ENCODE measurements at regions not wholly inside any gene's neighbourhood (a gene's known extent, or its start where the extent isn't known, plus 50 kb on each side); places are given as distances from the start of the nearest gene placed in this dataset.

GRCh38 chr3:16119887-16120286 is 54.6 kb upstream of the GALNT15 start:
- H2BK15ac ChIP-seq (ENCODE audit: low read depth, low read length), result no peak overlapping the region
- no peak overlapping the region for H4K5ac ChIP-seq (ENCODE audit: insufficient read length, low read depth, low read length)
- H3K23ac ChIP-seq (ENCODE audit: insufficient read length, low read depth, low read length), result no peak overlapping the region
- H3K9me3 ChIP-seq (ENCODE audit: control insufficient read depth, low read depth, low read length), result no peaks in the 10 kb centered on the region
- no peak overlapping the region for H3K4me2 ChIP-seq (ENCODE audit: insufficient read depth, insufficient read length, low read length)
- H2BK12ac ChIP-seq (ENCODE audit: insufficient read length, low read depth, low read length), result no peak overlapping the region
- H3K9ac ChIP-seq (ENCODE audit: extremely low read depth, insufficient read length, low read length), result no peak overlapping the region
- no peaks in the 10 kb centered on the region for H3K9me3 Mint-ChIP-seq
- no peak for DNase-seq
- no peak overlapping the region for H2AFZ ChIP-seq (ENCODE audit: low read length)
- no peak for TF ChIP-seq CTCF (conservative IDR thresholded peaks at IDR 0.05)
- no peak overlapping the region for H3K27ac ChIP-seq (ENCODE audit: insufficient read length, low read depth, low read length)
- H4K91ac ChIP-seq (ENCODE audit: insufficient read length, low read depth, low read length), result no peak overlapping the region
- H2BK20ac ChIP-seq (ENCODE audit: low read depth, low read length, poor library complexity, severe bottlenecking), result no peak overlapping the region
- peaks cover 0 to 8% of the 10 kb centered on the region in 2 experiments; a peak in 1 of 4 replicates for H3K4me1 Mint-ChIP-seq
- H3K27ac Mint-ChIP-seq, result peak overlapping the region in 1 of 3 experiments; percentile 80; a peak in 1 of 7 replicates
- H3K56ac ChIP-seq (ENCODE audit: insufficient read length, low read depth, low read length), result no peak overlapping the region
- no peaks in the 10 kb centered on the region for H3K36me3 Mint-ChIP-seq (ENCODE audit: insufficient read depth in 1 of 3, low read depth in 3 of 3)
- H3K18ac ChIP-seq (ENCODE audit: insufficient read length, low read depth, low read length), result no peak overlapping the region
- H3K14ac ChIP-seq (ENCODE audit: insufficient read depth, low read length), result no peak overlapping the region
- H3K27me3 Mint-ChIP-seq (ENCODE audit: low read depth), result no peaks in the 10 kb centered on the region; the same call in 1 of the 2 replicates
- H3K4me1 ChIP-seq (ENCODE audit: insufficient read depth, low read length), result no peaks in the 10 kb centered on the region
- H3K79me2 ChIP-seq (ENCODE audit: insufficient read depth, low read length), result no peaks in the 10 kb centered on the region
- no peaks in the 10 kb centered on the region for H3K79me1 ChIP-seq (ENCODE audit: insufficient read depth, low read depth, low read length, poor library complexity, severe bottlenecking)
- no peaks in the 10 kb centered on the region for H4K20me1 ChIP-seq (ENCODE audit: control insufficient read depth, insufficient read depth, insufficient read length)
- no peak overlapping the region for H4K8ac ChIP-seq (replicated peaks; ENCODE audit: insufficient read length, low read depth, low read length)
- H3T11ph ChIP-seq (ENCODE audit: low read length), result no peak overlapping the region
- no peaks in the 10 kb centered on the region for H3K27me3 ChIP-seq (ENCODE audit: insufficient read depth, low read length)
- no peaks in the 10 kb centered on the region for H3K23me2 ChIP-seq (ENCODE audit: insufficient read length, low read depth, low read length, poor library complexity, severe bottlenecking)
- H2BK120ac ChIP-seq (ENCODE audit: low read depth, low read length, poor library complexity, severe bottlenecking), result no peak overlapping the region
- no peak overlapping the region for H2BK5ac ChIP-seq (ENCODE audit: insufficient read length, low read length)
- H3K4me3 Mint-ChIP-seq, result no peak overlapping the region
- H3K4ac ChIP-seq (ENCODE audit: low read depth, low read length), result no peak overlapping the region
- H2AK5ac ChIP-seq (ENCODE audit: insufficient read length, low read length), result no peak overlapping the region
